HG03432 (cell line): ENCODE measurements at regions not wholly inside any gene's neighbourhood (a gene's known extent, or its start where the extent isn't known, plus 50 kb on each side); places are given as distances from the start of the nearest gene placed in this dataset.
"Not testable (repeated sequence)": the region's sequence is repeated elsewhere in the genome, so short reads cannot be mapped to it uniquely, and the experiment has no call there.

Source experiments
- ATAC-seq: cut with Tn5 transposase; IDR thresholded peaks from one replicate; pipeline ENCODE4 v1.9.1; 2021; ENCODE audit warnings: mild to moderate bottlenecking, moderate library complexity; ENCODE audit not compliant: unreplicated experiment

GRCh38 chr5:2366816-2367215 lies 384.7 kb downstream of the IRX2 start:
- ATAC-seq: no peak

GRCh38 chr5:2357309-2357708 lies 394.2 kb downstream of the IRX2 start:
- ATAC-seq: no peak

- ATAC-seq: no peak
These were observed 395.6 kb downstream of the IRX2 start for GRCh38 chr5:2355859-2356258.

GRCh38 chr5:2353871-2354440 lies 397.5 kb downstream of the IRX2 start:
- no peak for ATAC-seq

- no peak for ATAC-seq
These were observed 398.3 kb downstream of the IRX2 start for GRCh38 chr5:2353211-2353610.

- no peak for ATAC-seq
These were observed 399.2 kb downstream of the IRX2 start for GRCh38 chr5:2352101-2352861.

- not testable (repeated sequence) for ATAC-seq
These were observed 401.7 kb downstream of the IRX2 start for GRCh38 chr5:2349768-2350167.

- no peak for ATAC-seq
These were observed 412.8 kb downstream of the IRX2 start for GRCh38 chr5:2338686-2339085.

GRCh38 chr5:2335733-2336515 lies 415.6 kb downstream of the IRX2 start:
- no peak for ATAC-seq

GRCh38 chr5:2335125-2335732 lies 416.2 kb downstream of the IRX2 start:
- ATAC-seq: no peak

- ATAC-seq: no peak
These were observed 416.8 kb downstream of the IRX2 start for GRCh38 chr5:2334719-2335118.

GRCh38 chr5:2333291-2333690 lies 418.2 kb downstream of the IRX2 start:
- no peak for ATAC-seq

GRCh38 chr5:2332521-2332920 lies 419.0 kb downstream of the IRX2 start:
- no peak for ATAC-seq

GRCh38 chr5:2330325-2331130 lies 420.9 kb downstream of the IRX2 start:
- ATAC-seq: no peak

GRCh38 chr5:2329741-2330140 lies 421.7 kb downstream of the IRX2 start:
- ATAC-seq: no peak

GRCh38 chr5:2326601-2327000 lies 424.9 kb downstream of the IRX2 start:
- no peak for ATAC-seq

- no peak for ATAC-seq
These were observed 426.7 kb downstream of the IRX2 start for GRCh38 chr5:2324788-2325187.

- ATAC-seq: no peak
These were observed 430.9 kb downstream of the IRX2 start for GRCh38 chr5:2320611-2321010.

- ATAC-seq: no peak
These were observed 433.9 kb downstream of the IRX2 start for GRCh38 chr5:2317540-2317939.

- no peak for ATAC-seq
These were observed 429.1 kb upstream of the IRX4 start for GRCh38 chr5:2311851-2312250.

GRCh38 chr5:2310946-2311345 lies 428.2 kb upstream of the IRX4 start:
- no peak for ATAC-seq
